H9 (cell line): ENCODE measurements at regions not wholly inside any gene's neighbourhood (a gene's known extent, or its start where the extent isn't known, plus 50 kb on each side); places are given as distances from the start of the nearest gene placed in this dataset.

ENCODE experiments used
- DNase-seq: peaks from one replicate; pipeline ENCODE4 v3.0.0-alpha.2; 2017
- H2AFZ ChIP-seq: one replicate; pipeline ENCODE4 v1.6.1; 2013; ENCODE audit warnings: mild to moderate bottlenecking, low read length, control low read depth, moderate library complexity
- H2AK5ac ChIP-seq: 2 replicates; pipeline ENCODE4 v1.6.1; 2013; ENCODE audit warnings: low read length, control low read depth, mixed read lengths; ENCODE audit not compliant: insufficient read length
- H2BK120ac ChIP-seq: one replicate; pipeline ENCODE4 v1.6.1; 2013; ENCODE audit warnings: low read depth, mild to moderate bottlenecking, low read length, control low read depth, inconsistent platforms; ENCODE audit not compliant: poor library complexity, severe bottlenecking
- H2BK12ac ChIP-seq: 2 replicates; pipeline ENCODE4 v1.6.1; 2013; ENCODE audit warnings: low read length, control low read depth, mixed read lengths, low read depth; ENCODE audit not compliant: insufficient read length
- H2BK15ac ChIP-seq: 2 replicates; pipeline ENCODE4 v1.6.1; 2013; ENCODE audit warnings: low read depth, low read length, control low read depth
- H2BK20ac ChIP-seq: one replicate; pipeline ENCODE4 v1.6.1; 2013; ENCODE audit warnings: low read depth, mild to moderate bottlenecking, low read length, control low read depth, inconsistent platforms; ENCODE audit not compliant: poor library complexity, severe bottlenecking
- H2BK5ac ChIP-seq: 2 replicates; pipeline ENCODE4 v1.6.1; 2013; ENCODE audit warnings: low read length, control low read depth, mixed read lengths; ENCODE audit not compliant: insufficient read length
- H3K14ac ChIP-seq: 2 replicates; pipeline ENCODE4 v1.6.1; 2013; ENCODE audit warnings: low read length, control low read depth; ENCODE audit not compliant: insufficient read depth
- H3K18ac ChIP-seq: 2 replicates; pipeline ENCODE4 v1.6.1; 2013; ENCODE audit warnings: low read depth, mild to moderate bottlenecking, mixed read lengths, low read length, control low read depth; ENCODE audit not compliant: insufficient read length
- H3K23ac ChIP-seq: 2 replicates; pipeline ENCODE4 v1.6.1; 2013; ENCODE audit warnings: low read length, control low read depth, mixed read lengths, low read depth; ENCODE audit not compliant: insufficient read length
- H3K23me2 ChIP-seq: 2 replicates; pipeline ENCODE4 v1.6.1; 2013; ENCODE audit warnings: low read depth, mild to moderate bottlenecking, mixed read lengths, low read length, control low read depth; ENCODE audit not compliant: insufficient read length, poor library complexity, severe bottlenecking
- H3K27ac ChIP-seq: 2 replicates; pipeline ENCODE4 v1.5.1; 2013; ENCODE audit warnings: low read length, control low read depth, mixed read lengths, low read depth; ENCODE audit not compliant: insufficient read length
- H3K27me3 ChIP-seq: 2 replicates; pipeline ENCODE4 v1.6.1; 2013; ENCODE audit warnings: low read length, control low read depth, inconsistent platforms; ENCODE audit not compliant: insufficient read depth
- H3K4ac ChIP-seq: 2 replicates; pipeline ENCODE4 v1.6.1; 2013; ENCODE audit warnings: low read depth, mild to moderate bottlenecking, control low read depth, inconsistent platforms, low read length, moderate library complexity
- H3K4me1 ChIP-seq: 2 replicates; pipeline ENCODE4 v1.6.1; 2013; ENCODE audit warnings: low read length, control low read depth, inconsistent platforms; ENCODE audit not compliant: insufficient read depth
- H3K4me2 ChIP-seq: 2 replicates; pipeline ENCODE4 v1.6.1; 2013; ENCODE audit warnings: low read length, control low read depth, mixed read lengths; ENCODE audit not compliant: insufficient read length, insufficient read depth
- H3K56ac ChIP-seq: 2 replicates; pipeline ENCODE4 v1.6.1; 2013; ENCODE audit warnings: low read depth, mild to moderate bottlenecking, mixed read lengths, low read length, control low read depth; ENCODE audit not compliant: insufficient read length
- H3K79me1 ChIP-seq: 2 replicates; pipeline ENCODE4 v1.6.1; 2013; ENCODE audit warnings: low read depth, mild to moderate bottlenecking, moderate library complexity, low read length, control low read depth, inconsistent platforms; ENCODE audit not compliant: insufficient read depth, poor library complexity, severe bottlenecking
- H3K79me2 ChIP-seq: 2 replicates; pipeline ENCODE4 v1.6.1; 2013; ENCODE audit warnings: low read length, control low read depth, inconsistent platforms; ENCODE audit not compliant: insufficient read depth
- H3K9ac ChIP-seq: 2 replicates; pipeline ENCODE4 v1.6.1; 2013; ENCODE audit warnings: low read length, control low read depth, mixed read lengths; ENCODE audit not compliant: insufficient read length; ENCODE audit errors: extremely low read depth
- H3K9me3 ChIP-seq: one replicate; pipeline ENCODE4 v1.6.1; 2013; ENCODE audit warnings: low read depth, low read length, inconsistent platforms; ENCODE audit not compliant: control insufficient read depth
- H3T11ph ChIP-seq: one replicate; pipeline ENCODE4 v1.6.1; 2013; ENCODE audit warnings: mild to moderate bottlenecking, low read length, control low read depth, inconsistent platforms
- H4K20me1 ChIP-seq: one replicate; pipeline ENCODE4 v1.6.1; 2013; ENCODE audit not compliant: control insufficient read depth, insufficient read length, insufficient read depth
- H4K5ac ChIP-seq: 2 replicates; pipeline ENCODE4 v1.6.1; 2013; ENCODE audit warnings: low read depth, mild to moderate bottlenecking, mixed read lengths, low read length, control low read depth; ENCODE audit not compliant: insufficient read length
- H4K8ac ChIP-seq: replicated peaks from 2 replicates; pipeline ENCODE4 v1.6.1; 2013; ENCODE audit warnings: low read length, control low read depth, mixed read lengths, low read depth; ENCODE audit not compliant: insufficient read length
- H4K91ac ChIP-seq: 2 replicates; pipeline ENCODE4 v1.6.1; 2013; ENCODE audit warnings: low read depth, mild to moderate bottlenecking, moderate library complexity, mixed read lengths, low read length, control low read depth; ENCODE audit not compliant: insufficient read length
- H3K27ac Mint-ChIP-seq, 3 experiments: 2 replicates in 2 of 3; 3 replicates in 1 of 3; pipeline ENCODE4 v1.8.0; 2020 to 2021; ENCODE audit warnings: mixed read lengths in 3 of 3, mild to moderate bottlenecking in 1 of 3, moderate library complexity in 1 of 3
- H3K27me3 Mint-ChIP-seq: 2 replicates; pipeline ENCODE4 v1.8.0; 2021; ENCODE audit warnings: low read depth, mild to moderate bottlenecking, moderate library complexity, mixed read lengths
- H3K36me3 Mint-ChIP-seq, 3 experiments: 2 replicates in 2 of 3; 3 replicates in 1 of 3; pipeline ENCODE4 v1.8.0; 2020 to 2021; ENCODE audit warnings: low read depth in 3 of 3, mixed read lengths in 3 of 3; ENCODE audit not compliant: insufficient read depth in 1 of 3
- H3K4me1 Mint-ChIP-seq, 2 experiments: 2 replicates each; pipeline ENCODE4 v1.8.0; 2020; ENCODE audit warnings: mixed read lengths in 2 of 2
- H3K4me3 Mint-ChIP-seq, 2 experiments: 2 replicates in 1 of 2; 3 replicates in 1 of 2; pipeline ENCODE4 v1.8.0; 2020 to 2021; ENCODE audit warnings: mild to moderate bottlenecking in 2 of 2, mixed read lengths in 2 of 2, moderate library complexity in 1 of 2
- H3K9me3 Mint-ChIP-seq, 2 experiments: 2 replicates in 1 of 2; 3 replicates in 1 of 2; pipeline ENCODE4 v1.8.0; 2020; ENCODE audit warnings: mild to moderate bottlenecking in 2 of 2, mixed read lengths in 2 of 2, moderate library complexity in 1 of 2
- CTCF ChIP-seq: fragments of 200-600 bp; sonication (generic); conservative IDR thresholded peaks from 3 replicates; pipeline ENCODE4 v1.8.0; 2021; ENCODE audit warnings: antibody characterized with exemption, mild to moderate bottlenecking

GRCh38 chr2:37526856-37527255 is 144.6 kb downstream of the CDC42EP3 start:
- Mint-ChIP-seq H3K27me3 (no peaks in the 10 kb centered on the region), H3K4me3 (no peak overlapping the region), H3K4me1 (peaks cover 2 to 3% of the 10 kb centered on the region in 2 experiments; a peak in 2 of 4 replicates), H3K36me3 (no peaks in the 10 kb centered on the region), H3K9me3 (no peaks in the 10 kb centered on the region), H3K27ac (no peak overlapping the region)
- no peaks in the 10 kb centered on the region for H3K79me1 ChIP-seq
- no peaks in the 10 kb centered on the region for H3K27me3 ChIP-seq
- H2BK12ac ChIP-seq, result no peak overlapping the region
- no peak overlapping the region for H2BK120ac ChIP-seq
- no peak overlapping the region for H4K91ac ChIP-seq
- H3K9me3 ChIP-seq, result no peaks in the 10 kb centered on the region
- no peaks in the 10 kb centered on the region for H3K4me1 ChIP-seq
- no peak overlapping the region for H3K4me2 ChIP-seq
- no peak overlapping the region for H4K8ac ChIP-seq
- no peaks in the 10 kb centered on the region for H3K23me2 ChIP-seq
- TF ChIP-seq CTCF, result no peak
- no peak overlapping the region for H2AFZ ChIP-seq
- no peak overlapping the region for H3K14ac ChIP-seq
- H3K4ac ChIP-seq, result no peak overlapping the region
- H2BK5ac ChIP-seq, result no peak overlapping the region
- no peak overlapping the region for H3K23ac ChIP-seq
- H2BK20ac ChIP-seq, result no peak overlapping the region
- H2BK15ac ChIP-seq, result no peak overlapping the region
- H4K20me1 ChIP-seq, result no peaks in the 10 kb centered on the region
- no peak overlapping the region for H3K56ac ChIP-seq
- DNase-seq, result no peak
- no peak overlapping the region for H3K27ac ChIP-seq
- H3K9ac ChIP-seq, result no peak overlapping the region
- H3K79me2 ChIP-seq, result no peaks in the 10 kb centered on the region
- no peak overlapping the region for H2AK5ac ChIP-seq
- no peak overlapping the region for H4K5ac ChIP-seq
- no peak overlapping the region for H3T11ph ChIP-seq
- H3K18ac ChIP-seq, result no peak overlapping the region
